Mammary epithelial cell (primary cell): ENCODE measurements at regions not wholly inside any gene's neighbourhood (a gene's known extent, or its start where the extent isn't known, plus 50 kb on each side); places are given as distances from the start of the nearest gene placed in this dataset.

Experiments
- CTCF ChIP-seq, 2 donors: IDR thresholded peaks in 1 of 2; conservative IDR thresholded peaks in 1 of 2; 2 replicates each; pipeline ENCODE4 v1.5.1; 2011 to 2012; ENCODE audit warnings: inconsistent platforms in 2 of 2, low read length in 2 of 2, mild to moderate bottlenecking in 2 of 2, control low read depth in 1 of 2, low read depth in 1 of 2; ENCODE audit not compliant: insufficient read depth in 1 of 2; ENCODE audit errors: extremely low read depth in 1 of 2
- EZH2 ChIP-seq: IDR thresholded peaks from 2 replicates; pipeline ENCODE4 v1.6.1; 2012; ENCODE audit warnings: low read length, inconsistent platforms, borderline replicate concordance

DNA sequence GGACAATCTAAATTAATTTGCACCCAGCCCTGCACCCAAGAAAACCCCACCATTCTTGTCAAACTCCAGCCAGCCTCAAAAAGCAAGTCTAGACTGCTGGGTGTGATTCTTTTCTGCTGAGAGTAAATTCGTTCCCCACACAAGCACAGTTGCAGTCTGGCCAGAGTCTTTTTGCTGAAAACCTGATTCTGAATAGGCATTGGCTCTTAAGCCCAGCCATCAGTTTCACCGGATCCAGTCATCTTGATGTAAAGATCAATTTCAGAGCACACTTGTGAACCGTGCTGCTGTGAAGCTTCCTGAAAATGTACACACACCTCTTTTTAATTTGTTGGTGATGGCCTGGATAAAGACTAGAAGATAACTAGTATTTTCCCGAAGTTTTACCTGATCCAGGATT, 159.4 kb upstream of the GGTLC1 start:
- no peak for TF ChIP-seq CTCF (conservative IDR thresholded peaks at IDR 0.05 in 1 of 2, IDR thresholded peaks at IDR 0.05 in 1 of 2; ENCODE audit: extremely low read depth in 1 of 2, insufficient read depth in 1 of 2, low read depth in 1 of 2, low read length in 2 of 2)
- TF ChIP-seq EZH2, result no peak
